ENCODE measurements at regions not wholly inside any gene's neighbourhood (a gene's known extent, or its start where the extent isn't known, plus 50 kb on each side); places are given as distances from the start of the nearest gene placed in this dataset.

GRCh38 chr9:13524245-13524644 lies 244.8 kb upstream of the MPDZ start:
- TF ChIP-seq POLR2AphosphoS5 (IDR thresholded peaks at IDR 0.05; ENCODE audit: low read depth, low read length) (no peak), POLR2A (IDR thresholded peaks at IDR 0.05; ENCODE audit: low read depth, low read length) (no peak)

Measured in GM12892 (cell line).